WERI-Rb-1 (cell line): ENCODE measurements at regions not wholly inside any gene's neighbourhood (a gene's known extent, or its start where the extent isn't known, plus 50 kb on each side); places are given as distances from the start of the nearest gene placed in this dataset.

Experiments
- DNase-seq: peaks from one replicate; pipeline ENCODE4 v3.0.0-alpha.2; 2020
- H3K27ac ChIP-seq: fragments of 250-450 bp; sonication (Bioruptor Pico); 2 replicates; pipeline ENCODE4 v1.5.1; 2020; ENCODE audit warnings: mild to moderate bottlenecking, moderate library complexity
- H3K27me3 ChIP-seq: fragments of 250-450 bp; sonication (Bioruptor Pico); 2 replicates; pipeline ENCODE4 v1.5.1; 2021; ENCODE audit warnings: mild to moderate bottlenecking, low read depth, moderate library complexity; ENCODE audit not compliant: insufficient read depth, severe bottlenecking
- H3K36me3 ChIP-seq: fragments of 250-450 bp; sonication (Bioruptor Pico); 2 replicates; pipeline ENCODE4 v1.5.1; 2020; ENCODE audit warnings: mild to moderate bottlenecking, moderate library complexity
- H3K4me3 ChIP-seq: 2 replicates; pipeline ENCODE4 v1.5.1; 2011; ENCODE audit warnings: low read depth, mild to moderate bottlenecking, control low read depth, low read length
- H3K9me3 ChIP-seq: fragments of 250-450 bp; sonication (Bioruptor Pico); 2 replicates; pipeline ENCODE4 v1.5.1; 2021; ENCODE audit warnings: mild to moderate bottlenecking, moderate library complexity; ENCODE audit not compliant: severe bottlenecking
- TF ChIP-seq, protein P1 (sequence below): IDR thresholded peaks from 2 replicates; pipeline ENCODE4 v1.5.1; 2011; ENCODE audit warnings: low read depth, mild to moderate bottlenecking, control low read depth, inconsistent platforms, low read length

DNA sequence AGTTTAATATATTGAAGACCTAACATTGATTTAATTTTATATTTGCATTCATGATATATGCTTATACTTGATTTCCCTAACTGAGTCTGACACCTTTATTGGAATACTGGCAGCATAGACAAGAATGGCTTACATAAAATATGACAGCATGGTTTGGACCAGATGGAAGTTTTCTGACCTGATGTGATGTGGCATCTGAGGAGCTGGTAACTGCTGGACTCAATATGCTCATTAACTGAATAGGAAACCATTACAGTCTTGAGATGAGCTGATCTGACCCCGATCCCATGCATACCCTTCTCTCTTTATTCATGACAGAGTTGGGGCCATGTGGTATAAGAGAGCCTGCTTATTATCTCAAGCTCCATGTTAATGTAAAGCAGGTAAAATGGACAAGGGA is 604.8 kb upstream of the SEL1L start:
- no peaks in the 10 kb centered on the region for H3K36me3 ChIP-seq
- no peak overlapping the region for H3K27ac ChIP-seq
- DNase-seq = no peak
- TF ChIP-seq, protein P1, sequence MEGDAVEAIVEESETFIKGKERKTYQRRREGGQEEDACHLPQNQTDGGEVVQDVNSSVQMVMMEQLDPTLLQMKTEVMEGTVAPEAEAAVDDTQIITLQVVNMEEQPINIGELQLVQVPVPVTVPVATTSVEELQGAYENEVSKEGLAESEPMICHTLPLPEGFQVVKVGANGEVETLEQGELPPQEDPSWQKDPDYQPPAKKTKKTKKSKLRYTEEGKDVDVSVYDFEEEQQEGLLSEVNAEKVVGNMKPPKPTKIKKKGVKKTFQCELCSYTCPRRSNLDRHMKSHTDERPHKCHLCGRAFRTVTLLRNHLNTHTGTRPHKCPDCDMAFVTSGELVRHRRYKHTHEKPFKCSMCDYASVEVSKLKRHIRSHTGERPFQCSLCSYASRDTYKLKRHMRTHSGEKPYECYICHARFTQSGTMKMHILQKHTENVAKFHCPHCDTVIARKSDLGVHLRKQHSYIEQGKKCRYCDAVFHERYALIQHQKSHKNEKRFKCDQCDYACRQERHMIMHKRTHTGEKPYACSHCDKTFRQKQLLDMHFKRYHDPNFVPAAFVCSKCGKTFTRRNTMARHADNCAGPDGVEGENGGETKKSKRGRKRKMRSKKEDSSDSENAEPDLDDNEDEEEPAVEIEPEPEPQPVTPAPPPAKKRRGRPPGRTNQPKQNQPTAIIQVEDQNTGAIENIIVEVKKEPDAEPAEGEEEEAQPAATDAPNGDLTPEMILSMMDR = no peak
- H3K4me3 ChIP-seq = no peak overlapping the region
- no peaks in the 10 kb centered on the region for H3K27me3 ChIP-seq
- H3K9me3 ChIP-seq = peaks cover 3% of the 10 kb centered on the region

DNA sequence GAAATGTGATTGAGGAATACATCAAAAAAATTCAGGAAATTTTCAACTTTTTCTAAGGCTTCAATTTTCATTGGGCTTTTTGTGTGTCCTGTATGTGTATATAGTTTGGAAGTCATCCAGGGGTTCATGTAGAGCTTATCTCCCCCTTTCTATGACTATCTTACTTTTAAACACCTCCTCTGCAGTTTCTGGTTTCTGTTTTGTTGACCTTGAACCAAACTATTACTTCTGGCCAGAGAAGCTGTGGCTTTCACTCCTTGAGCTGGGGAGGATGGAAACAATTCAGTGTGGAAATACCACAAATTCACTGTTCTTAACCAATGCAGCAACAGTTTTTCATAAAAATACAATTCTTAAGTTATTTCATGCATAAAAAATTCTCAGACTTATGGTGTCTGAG is 613.2 kb upstream of the SEL1L start:
- no peak for DNase-seq
- Histone ChIP-seq H3K9me3 (no peaks in the 10 kb centered on the region), H3K27ac (no peak overlapping the region), H3K36me3 (no peaks in the 10 kb centered on the region), H3K4me3 (no peak overlapping the region), H3K27me3 (no peaks in the 10 kb centered on the region)
- TF ChIP-seq, protein P1 = no peak

DNA sequence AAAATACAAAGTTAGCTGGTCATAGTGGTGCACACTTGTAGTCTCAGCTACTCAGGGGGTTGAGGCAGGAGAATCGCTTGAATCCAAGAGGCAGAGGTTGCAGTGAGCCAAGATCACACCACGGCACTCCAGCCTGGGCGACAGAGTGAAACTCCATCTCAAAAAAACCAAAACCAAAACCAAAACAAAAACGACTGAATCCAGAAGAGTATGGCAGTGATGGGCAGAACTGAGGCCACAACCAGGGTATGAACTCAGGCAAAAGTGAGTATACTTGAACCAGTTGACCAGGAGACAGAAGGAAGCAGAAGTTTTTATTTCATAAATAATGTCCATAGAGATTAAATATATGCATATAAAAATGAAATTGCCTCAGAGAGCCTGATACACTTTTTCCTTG is 620.0 kb upstream of the SEL1L start:
- H3K36me3 ChIP-seq = no peaks in the 10 kb centered on the region
- no peak for DNase-seq
- no peak overlapping the region for H3K27ac ChIP-seq
- no peaks in the 10 kb centered on the region for H3K9me3 ChIP-seq
- no peaks in the 10 kb centered on the region for H3K27me3 ChIP-seq
- TF ChIP-seq, protein P1 = no peak
- H3K4me3 ChIP-seq = no peak overlapping the region

DNA sequence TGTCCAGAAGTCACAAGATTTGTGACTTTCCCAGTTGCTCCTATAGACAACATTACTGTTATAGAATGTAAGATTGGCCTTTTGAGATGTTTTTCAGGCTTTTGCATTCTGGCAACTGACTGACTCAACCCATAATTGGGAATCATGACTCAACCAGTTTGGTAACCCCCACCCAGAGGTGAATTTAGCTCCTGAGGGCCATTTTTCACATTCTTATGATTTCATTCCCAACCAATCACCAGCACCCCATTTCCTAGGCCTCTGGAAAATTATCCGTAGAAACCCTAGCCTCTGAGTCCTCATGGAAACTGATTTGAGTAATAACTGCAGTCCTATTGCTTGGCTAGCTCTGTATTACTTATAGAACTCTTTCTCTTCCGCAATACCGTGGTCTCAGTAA is 626.0 kb upstream of the SEL1L start:
- H3K27ac ChIP-seq = no peak overlapping the region
- H3K4me3 ChIP-seq = no peak overlapping the region
- TF ChIP-seq, protein P1 = no peak
- H3K36me3 ChIP-seq = no peaks in the 10 kb centered on the region
- H3K27me3 ChIP-seq = no peaks in the 10 kb centered on the region
- no peak for DNase-seq
- no peaks in the 10 kb centered on the region for H3K9me3 ChIP-seq

DNA sequence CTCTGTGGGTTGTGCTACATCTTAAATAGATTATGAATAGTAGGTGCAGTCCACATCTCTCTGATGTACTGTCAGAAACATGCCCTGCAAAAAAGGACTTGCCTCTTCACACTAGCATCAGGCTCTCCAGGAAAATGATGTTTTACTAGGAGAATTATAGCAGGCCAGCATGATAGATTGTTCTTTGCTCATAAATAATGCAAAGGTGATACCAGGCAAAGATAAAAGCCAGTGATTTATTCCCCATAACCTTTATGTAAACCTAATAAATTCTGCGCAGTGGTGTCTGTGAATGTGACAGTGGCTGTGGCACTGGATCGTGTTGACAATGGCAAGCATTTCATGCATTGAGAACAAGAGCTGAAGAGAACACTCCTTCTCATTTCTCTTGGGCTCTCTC is 646.5 kb upstream of the SEL1L start:
- Histone ChIP-seq H3K36me3 (no peaks in the 10 kb centered on the region), H3K27ac (no peak overlapping the region), H3K4me3 (no peak overlapping the region), H3K27me3 (no peaks in the 10 kb centered on the region), H3K9me3 (no peaks in the 10 kb centered on the region)
- TF ChIP-seq, protein P1 = no peak
- no peak for DNase-seq

DNA sequence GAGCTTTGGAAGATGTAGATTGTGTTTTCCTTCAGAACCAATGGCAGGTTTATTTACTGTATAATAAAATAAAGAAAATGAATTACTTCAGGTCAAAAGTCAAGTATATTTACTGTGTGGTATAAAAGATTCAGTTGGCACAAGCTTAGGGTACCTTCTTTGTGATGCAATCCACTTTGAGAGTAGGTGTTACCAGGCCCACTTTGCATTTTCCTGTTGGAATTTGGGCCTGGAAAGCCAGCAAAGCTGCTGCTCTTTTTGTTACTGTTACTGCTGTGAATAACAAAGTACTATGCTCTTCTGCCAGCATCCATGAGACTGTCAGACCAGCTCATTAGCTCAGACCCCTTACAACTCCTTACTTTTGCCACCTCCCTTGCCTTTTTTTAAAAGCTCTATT is 649.0 kb upstream of the SEL1L start:
- no peak overlapping the region for H3K27ac ChIP-seq
- H3K4me3 ChIP-seq = no peak overlapping the region
- TF ChIP-seq, protein P1 = no peak
- no peaks in the 10 kb centered on the region for H3K27me3 ChIP-seq
- H3K9me3 ChIP-seq = no peaks in the 10 kb centered on the region
- DNase-seq = no peak
- no peaks in the 10 kb centered on the region for H3K36me3 ChIP-seq
